ENCODE measurements at regions not wholly inside any gene's neighbourhood (a gene's known extent, or its start where the extent isn't known, plus 50 kb on each side); places are given as distances from the start of the nearest gene placed in this dataset.

DNA sequence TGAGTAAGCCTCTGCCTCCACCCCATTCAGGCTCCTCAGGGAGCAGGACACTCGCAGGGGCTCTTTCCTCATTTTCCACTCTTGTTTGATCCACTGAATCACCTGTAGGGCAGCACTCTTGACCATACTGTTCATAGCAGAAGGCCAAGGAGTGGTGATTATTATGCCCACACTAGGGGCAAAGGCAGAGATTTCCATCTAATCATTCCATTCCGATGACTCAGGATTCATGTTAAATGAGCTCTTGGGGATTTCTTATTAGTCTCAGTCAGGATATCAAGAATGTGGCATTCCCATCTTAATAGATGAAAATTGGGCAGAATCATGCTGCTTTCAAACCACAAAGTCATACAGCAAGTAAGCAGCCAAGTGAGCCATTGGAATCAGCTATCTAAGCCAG is 101.9 kb upstream of the MOCS1 start:
- no peak overlapping the region for H3K4me3 ChIP-seq
- no peak overlapping the region for H3K9ac ChIP-seq (ENCODE audit: low read depth in 2 of 2, low read length in 2 of 2)
- no peak for DNase-seq
- no peaks in the 10 kb centered on the region for H3K9me3 ChIP-seq
- intact Hi-C loops (cut with DNase I) = no loop called here
- no peak overlapping the region for H3K27ac ChIP-seq
- no peaks in the 10 kb centered on the region for H3K36me3 ChIP-seq
- H3K4me1 ChIP-seq = no peaks in the 10 kb centered on the region
- no peaks in the 10 kb centered on the region for H3K27me3 ChIP-seq
- TF ChIP-seq, protein P1, sequence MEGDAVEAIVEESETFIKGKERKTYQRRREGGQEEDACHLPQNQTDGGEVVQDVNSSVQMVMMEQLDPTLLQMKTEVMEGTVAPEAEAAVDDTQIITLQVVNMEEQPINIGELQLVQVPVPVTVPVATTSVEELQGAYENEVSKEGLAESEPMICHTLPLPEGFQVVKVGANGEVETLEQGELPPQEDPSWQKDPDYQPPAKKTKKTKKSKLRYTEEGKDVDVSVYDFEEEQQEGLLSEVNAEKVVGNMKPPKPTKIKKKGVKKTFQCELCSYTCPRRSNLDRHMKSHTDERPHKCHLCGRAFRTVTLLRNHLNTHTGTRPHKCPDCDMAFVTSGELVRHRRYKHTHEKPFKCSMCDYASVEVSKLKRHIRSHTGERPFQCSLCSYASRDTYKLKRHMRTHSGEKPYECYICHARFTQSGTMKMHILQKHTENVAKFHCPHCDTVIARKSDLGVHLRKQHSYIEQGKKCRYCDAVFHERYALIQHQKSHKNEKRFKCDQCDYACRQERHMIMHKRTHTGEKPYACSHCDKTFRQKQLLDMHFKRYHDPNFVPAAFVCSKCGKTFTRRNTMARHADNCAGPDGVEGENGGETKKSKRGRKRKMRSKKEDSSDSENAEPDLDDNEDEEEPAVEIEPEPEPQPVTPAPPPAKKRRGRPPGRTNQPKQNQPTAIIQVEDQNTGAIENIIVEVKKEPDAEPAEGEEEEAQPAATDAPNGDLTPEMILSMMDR (IDR thresholded peaks at IDR 0.05) = no peak

DNA sequence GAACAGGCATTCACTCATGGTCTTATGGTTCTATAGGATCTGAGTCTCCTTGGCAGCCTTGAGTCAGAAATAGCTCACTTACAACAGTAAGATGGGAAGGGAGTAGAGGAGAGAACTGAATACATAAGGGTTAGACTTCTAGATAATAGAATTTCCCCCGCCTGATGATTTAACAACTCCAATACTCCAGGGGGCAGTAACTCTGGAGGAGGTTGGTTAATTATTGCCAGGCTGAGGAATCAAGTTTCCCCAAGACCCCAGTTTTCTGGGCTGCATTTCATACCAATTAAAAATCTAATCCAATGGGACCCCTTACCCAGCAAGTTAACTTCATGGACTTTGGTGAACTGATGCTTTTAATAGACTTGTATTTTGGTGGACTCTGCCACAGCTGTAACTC is 94.2 kb upstream of the MOCS1 start:
- no peaks in the 10 kb centered on the region for H3K36me3 ChIP-seq
- H3K9ac ChIP-seq (ENCODE audit: low read depth in 2 of 2, low read length in 2 of 2) = no peak overlapping the region
- H3K27me3 ChIP-seq = no peaks in the 10 kb centered on the region
- no peaks in the 10 kb centered on the region for H3K4me1 ChIP-seq
- intact Hi-C loops (cut with DNase I) = no loop called here
- H3K4me3 ChIP-seq = no peak overlapping the region
- H3K27ac ChIP-seq = no peak overlapping the region
- H3K9me3 ChIP-seq = no peaks in the 10 kb centered on the region
- TF ChIP-seq, protein P1 (IDR thresholded peaks at IDR 0.05) = no peak
- no peak for DNase-seq

DNA sequence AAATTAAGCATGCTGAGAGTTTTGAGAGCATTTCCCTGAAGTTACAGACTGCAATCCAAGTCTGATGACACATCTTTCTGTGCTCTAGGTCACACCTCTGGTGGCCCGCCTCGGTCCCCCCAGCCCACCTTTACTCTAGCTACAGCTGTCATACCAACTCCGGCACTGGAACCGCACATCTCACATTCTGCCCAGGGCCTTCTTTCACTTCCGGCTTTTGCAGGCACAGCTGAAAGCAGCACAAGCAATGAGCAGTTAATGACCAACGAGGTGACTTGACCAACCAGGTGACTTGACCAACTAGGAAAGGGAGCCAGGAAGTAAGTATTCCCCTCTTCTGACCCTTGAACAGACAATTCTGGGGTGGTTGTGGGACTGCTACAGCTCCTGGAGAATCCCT is 88.6 kb upstream of the MOCS1 start:
- no peak overlapping the region for H3K4me3 ChIP-seq
- no peak overlapping the region for H3K27ac ChIP-seq
- H3K9me3 ChIP-seq = no peaks in the 10 kb centered on the region
- no peak for DNase-seq
- H3K36me3 ChIP-seq = no peaks in the 10 kb centered on the region
- intact Hi-C loops (cut with DNase I) = no loop called here
- H3K4me1 ChIP-seq = no peaks in the 10 kb centered on the region
- H3K27me3 ChIP-seq = no peaks in the 10 kb centered on the region
- TF ChIP-seq, protein P1 (IDR thresholded peaks at IDR 0.05) = no peak
- H3K9ac ChIP-seq (ENCODE audit: low read depth in 2 of 2, low read length in 2 of 2) = no peak overlapping the region

DNA sequence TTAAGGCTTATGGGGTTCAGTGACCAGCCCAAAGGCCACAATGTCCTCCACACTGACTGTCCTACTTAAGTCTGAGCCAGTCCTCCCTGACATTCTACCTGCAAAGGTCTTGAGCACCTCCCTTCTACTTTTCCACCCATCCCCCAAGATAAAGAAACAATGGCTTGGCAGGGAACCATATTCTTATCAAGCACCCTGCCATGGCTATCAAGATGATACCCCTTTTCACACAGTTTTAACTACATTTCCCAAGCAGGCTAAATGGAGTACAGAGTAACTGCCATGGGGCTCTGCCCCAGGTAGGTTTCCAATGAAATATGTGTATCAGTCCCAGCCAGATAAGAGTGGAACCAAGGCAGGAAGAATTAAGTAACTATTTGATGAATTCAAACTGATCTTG is 85.9 kb upstream of the MOCS1 start:
- intact Hi-C loops (cut with DNase I) = no loop called here
- TF ChIP-seq, protein P1 (IDR thresholded peaks at IDR 0.05) = no peak
- Histone ChIP-seq H3K9me3 (no peaks in the 10 kb centered on the region), H3K9ac (ENCODE audit: low read depth in 2 of 2, low read length in 2 of 2) (no peak overlapping the region), H3K36me3 (no peaks in the 10 kb centered on the region), H3K4me1 (no peaks in the 10 kb centered on the region), H3K4me3 (no peak overlapping the region), H3K27me3 (no peaks in the 10 kb centered on the region), H3K27ac (no peak overlapping the region)
- DNase-seq = no peak

DNA sequence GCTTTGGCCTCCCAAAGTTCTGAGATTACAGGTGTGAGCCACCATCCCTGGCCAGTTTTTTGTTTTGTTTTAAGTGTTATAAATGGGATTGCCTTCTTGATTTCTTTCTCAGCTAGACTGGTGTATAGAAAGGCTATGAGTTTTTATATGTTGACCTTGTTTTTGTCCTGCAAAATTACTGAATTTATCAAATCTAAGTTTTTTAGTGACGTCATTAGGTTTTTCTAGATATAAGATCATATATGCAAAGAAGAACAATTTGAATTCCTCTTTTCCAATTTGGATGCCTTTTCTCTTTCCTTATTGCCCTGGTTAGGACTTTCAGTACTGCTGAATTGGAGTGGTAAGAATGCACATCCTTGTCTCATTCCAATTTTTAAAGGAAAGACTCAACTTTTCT is 81.3 kb upstream of the MOCS1 start:
- Histone ChIP-seq H3K27ac (no peak overlapping the region), H3K9me3 (no peaks in the 10 kb centered on the region), H3K36me3 (no peaks in the 10 kb centered on the region), H3K27me3 (no peaks in the 10 kb centered on the region), H3K4me1 (no peaks in the 10 kb centered on the region), H3K4me3 (no peak overlapping the region), H3K9ac (ENCODE audit: low read depth in 2 of 2, low read length in 2 of 2) (no peak overlapping the region)
- TF ChIP-seq, protein P1 (IDR thresholded peaks at IDR 0.05) = no peak
- DNase-seq = no peak
- intact Hi-C loops (cut with DNase I) = no loop called here

DNA sequence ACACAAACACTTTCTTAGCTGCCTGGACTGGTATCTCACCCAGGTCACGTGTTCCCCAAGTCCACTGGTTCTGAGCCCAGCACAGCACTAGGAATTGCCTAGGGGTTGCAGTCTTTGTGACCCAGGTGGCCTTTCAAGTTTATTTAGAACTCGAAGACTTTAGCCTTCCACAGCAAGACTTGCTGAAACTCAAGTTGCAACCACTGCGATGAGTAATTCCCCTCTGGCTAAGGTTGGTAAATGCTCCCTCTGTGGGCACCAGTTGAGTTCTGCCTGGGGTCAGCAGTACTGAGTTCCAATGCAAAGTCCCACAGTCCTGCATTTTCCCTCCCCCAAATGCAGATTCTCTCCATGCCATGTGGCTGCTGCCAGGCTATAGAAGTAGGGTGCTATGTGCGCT is 77.6 kb upstream of the MOCS1 start:
- no peaks in the 10 kb centered on the region for H3K27me3 ChIP-seq
- no peak overlapping the region for H3K4me3 ChIP-seq
- no peaks in the 10 kb centered on the region for H3K36me3 ChIP-seq
- no peak for DNase-seq
- no peak overlapping the region for H3K27ac ChIP-seq
- H3K9ac ChIP-seq (ENCODE audit: low read depth in 2 of 2, low read length in 2 of 2) = no peak overlapping the region
- H3K4me1 ChIP-seq = no peaks in the 10 kb centered on the region
- intact Hi-C loops (cut with DNase I) = no loop called here
- TF ChIP-seq, protein P1 (IDR thresholded peaks at IDR 0.05) = no peak
- H3K9me3 ChIP-seq = no peaks in the 10 kb centered on the region
